AG04449 (cell line): ENCODE measurements at regions not wholly inside any gene's neighbourhood (a gene's known extent, or its start where the extent isn't known, plus 50 kb on each side); places are given as distances from the start of the nearest gene placed in this dataset.

Experiments
- CTCF ChIA-PET: fragments of 350-600 bp; formaldehyde crosslinking; extraction: SDS; loops from one replicate; lab custom pipeline; 2021; ENCODE audit warnings: antibody characterized with exemption; lab: Yijun Ruan, JAX
- POLR2A ChIA-PET: fragments of 400-600, 350-600 bp; formaldehyde crosslinking; extraction: SDS; loops from one replicate; lab custom pipeline; 2020; ENCODE audit warnings: antibody characterized with exemption, inconsistent platforms; lab: Yijun Ruan, JAX
- DNase-seq: peaks from one replicate; pipeline ENCODE4 v3.0.0-alpha.2; 2010; ENCODE audit warnings: low read depth, low spot score
- H3K4me3 ChIP-seq: 2 replicates; pipeline ENCODE4 v1.5.1; 2011; ENCODE audit warnings: low read depth, mild to moderate bottlenecking, control low read depth, low read length
- TF ChIP-seq, protein P1 (sequence below): IDR thresholded peaks from one replicate; pipeline ENCODE4 v1.5.1; 2011; ENCODE audit warnings: mild to moderate bottlenecking, moderate library complexity, low read length, control low read depth, inconsistent platforms; ENCODE audit not compliant: insufficient read depth; ENCODE audit errors: missing control alignments

DNA sequence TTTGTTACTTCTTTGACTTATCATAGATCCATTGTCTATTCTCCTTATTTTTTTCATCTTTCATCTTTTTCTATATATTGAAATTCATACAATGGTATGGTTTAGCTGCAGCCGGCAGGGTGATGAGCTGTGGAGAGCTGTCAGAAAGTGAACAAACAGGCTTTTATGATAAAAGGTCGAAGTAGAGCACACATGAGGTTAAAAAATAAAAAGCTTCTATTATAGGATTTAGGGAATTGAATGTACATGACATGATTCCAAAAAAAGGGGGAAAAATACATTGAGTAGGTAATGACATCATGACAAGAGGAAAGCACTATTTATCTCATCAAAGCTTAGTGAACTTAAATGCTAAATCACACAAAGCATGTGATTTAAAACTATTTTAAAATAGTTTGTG, 884.8 kb downstream of the METTL15 start:
- ChIA-PET CTCF (no interaction called here), POLR2A (no interaction called here)
- TF ChIP-seq, protein P1, sequence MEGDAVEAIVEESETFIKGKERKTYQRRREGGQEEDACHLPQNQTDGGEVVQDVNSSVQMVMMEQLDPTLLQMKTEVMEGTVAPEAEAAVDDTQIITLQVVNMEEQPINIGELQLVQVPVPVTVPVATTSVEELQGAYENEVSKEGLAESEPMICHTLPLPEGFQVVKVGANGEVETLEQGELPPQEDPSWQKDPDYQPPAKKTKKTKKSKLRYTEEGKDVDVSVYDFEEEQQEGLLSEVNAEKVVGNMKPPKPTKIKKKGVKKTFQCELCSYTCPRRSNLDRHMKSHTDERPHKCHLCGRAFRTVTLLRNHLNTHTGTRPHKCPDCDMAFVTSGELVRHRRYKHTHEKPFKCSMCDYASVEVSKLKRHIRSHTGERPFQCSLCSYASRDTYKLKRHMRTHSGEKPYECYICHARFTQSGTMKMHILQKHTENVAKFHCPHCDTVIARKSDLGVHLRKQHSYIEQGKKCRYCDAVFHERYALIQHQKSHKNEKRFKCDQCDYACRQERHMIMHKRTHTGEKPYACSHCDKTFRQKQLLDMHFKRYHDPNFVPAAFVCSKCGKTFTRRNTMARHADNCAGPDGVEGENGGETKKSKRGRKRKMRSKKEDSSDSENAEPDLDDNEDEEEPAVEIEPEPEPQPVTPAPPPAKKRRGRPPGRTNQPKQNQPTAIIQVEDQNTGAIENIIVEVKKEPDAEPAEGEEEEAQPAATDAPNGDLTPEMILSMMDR = no peak
- no peak for DNase-seq
- H3K4me3 ChIP-seq = no peak overlapping the region

DNA sequence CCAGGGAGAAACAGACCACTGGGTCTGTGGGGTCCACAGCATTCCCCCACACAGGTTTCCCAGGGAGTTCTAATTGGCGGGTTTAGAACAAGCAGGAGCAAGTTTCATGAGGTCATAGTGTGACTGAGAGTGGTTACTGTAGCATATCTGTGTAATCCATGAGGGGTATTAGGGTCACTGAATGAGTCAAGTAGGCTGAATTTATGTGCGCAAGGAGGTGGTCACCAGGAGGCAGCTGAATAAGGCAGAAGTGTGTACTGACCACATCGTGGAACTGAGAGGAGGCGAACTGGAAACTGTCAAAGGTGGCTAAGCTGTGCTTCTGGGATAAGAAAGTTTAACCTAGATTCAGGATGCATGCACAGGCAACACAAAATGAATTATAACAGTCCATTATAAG, 876.0 kb downstream of the METTL15 start:
- no peak overlapping the region for H3K4me3 ChIP-seq
- TF ChIP-seq, protein P1 = no peak
- ChIA-PET POLR2A (no interaction called here), CTCF (no interaction called here)
- no peak for DNase-seq

GRCh38 chr11:28983780-28984179, 875.6 kb downstream of the METTL15 start:
- H3K4me3 ChIP-seq = no peak overlapping the region
- CTCF ChIA-PET = no interaction called here
- TF ChIP-seq, protein P1 = no peak
- POLR2A ChIA-PET = no interaction called here
- no peak for DNase-seq

- no peak for DNase-seq
- ChIA-PET CTCF (interaction anchor here (0.6 to 1.6 kb wide), 5 partner anchors 10 to 183 kb away, joined by 3 to 4 read pairs (median 3); no protein-coding TSS in a partner anchor), POLR2A (no interaction called here)
- no peak overlapping the region for H3K4me3 ChIP-seq
- TF ChIP-seq, protein P1 = no peak
These were observed 873.2 kb downstream of the METTL15 start for GRCh38 chr11:28981381-28981780.

GRCh38 chr11:28976801-28977145, 868.6 kb downstream of the METTL15 start:
- H3K4me3 ChIP-seq = no peak overlapping the region
- POLR2A ChIA-PET = no interaction called here
- DNase-seq = no peak
- CTCF ChIA-PET = interaction anchor here (1.3 kb wide), 1 partner anchor 10 kb away, joined by 6 read pairs; no protein-coding TSS in a partner anchor
- TF ChIP-seq, protein P1 = no peak

GRCh38 chr11:28976012-28976800, 868.0 kb downstream of the METTL15 start:
- no peak overlapping the region for H3K4me3 ChIP-seq
- DNase-seq = no peak
- ChIA-PET POLR2A (no interaction called here), CTCF (interaction anchor here (1.3 kb wide), 1 partner anchor 10 kb away, joined by 6 read pairs; no protein-coding TSS in a partner anchor)
- TF ChIP-seq, protein P1 = no peak
